ENCODE measurements at regions not wholly inside any gene's neighbourhood (a gene's known extent, or its start where the extent isn't known, plus 50 kb on each side); places are given as distances from the start of the nearest gene placed in this dataset.

DNA sequence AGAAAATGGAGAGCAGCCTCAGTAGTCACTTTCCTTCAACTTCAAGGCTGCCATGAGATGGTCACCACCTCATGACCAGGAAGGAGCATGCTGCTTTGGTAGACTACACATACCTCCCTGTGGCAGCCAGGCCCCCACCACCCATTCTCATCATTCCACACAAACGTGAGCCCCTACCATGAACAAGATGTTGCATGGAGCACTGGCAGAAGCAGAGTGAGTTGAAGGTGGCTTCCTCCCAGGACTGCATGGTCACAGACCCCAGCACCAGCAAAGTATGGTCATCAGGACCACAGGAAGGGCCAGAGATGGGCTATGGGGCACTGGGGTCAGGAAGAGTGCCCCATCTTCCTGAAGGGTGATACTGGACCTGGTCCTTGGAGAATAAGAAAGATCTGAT is 65.5 kb upstream of the FOXE1 start:
- TF ChIP-seq, protein P1, sequence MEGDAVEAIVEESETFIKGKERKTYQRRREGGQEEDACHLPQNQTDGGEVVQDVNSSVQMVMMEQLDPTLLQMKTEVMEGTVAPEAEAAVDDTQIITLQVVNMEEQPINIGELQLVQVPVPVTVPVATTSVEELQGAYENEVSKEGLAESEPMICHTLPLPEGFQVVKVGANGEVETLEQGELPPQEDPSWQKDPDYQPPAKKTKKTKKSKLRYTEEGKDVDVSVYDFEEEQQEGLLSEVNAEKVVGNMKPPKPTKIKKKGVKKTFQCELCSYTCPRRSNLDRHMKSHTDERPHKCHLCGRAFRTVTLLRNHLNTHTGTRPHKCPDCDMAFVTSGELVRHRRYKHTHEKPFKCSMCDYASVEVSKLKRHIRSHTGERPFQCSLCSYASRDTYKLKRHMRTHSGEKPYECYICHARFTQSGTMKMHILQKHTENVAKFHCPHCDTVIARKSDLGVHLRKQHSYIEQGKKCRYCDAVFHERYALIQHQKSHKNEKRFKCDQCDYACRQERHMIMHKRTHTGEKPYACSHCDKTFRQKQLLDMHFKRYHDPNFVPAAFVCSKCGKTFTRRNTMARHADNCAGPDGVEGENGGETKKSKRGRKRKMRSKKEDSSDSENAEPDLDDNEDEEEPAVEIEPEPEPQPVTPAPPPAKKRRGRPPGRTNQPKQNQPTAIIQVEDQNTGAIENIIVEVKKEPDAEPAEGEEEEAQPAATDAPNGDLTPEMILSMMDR (IDR thresholded peaks at IDR 0.05; ENCODE audit: low read depth, low read length, missing control alignments) = no peak
- in situ Hi-C loops (cut with HindIII; ENCODE audit: low pct_ligation_motif_present, low sequenced_read_pairs) = no loop called here
- Histone ChIP-seq H3K36me3 (replicated peaks) (no peaks in the 10 kb centered on the region), H3K27ac (no peak overlapping the region), H3K27me3 (replicated peaks) (peaks cover 10% of the 10 kb centered on the region), H3K4me3 (ENCODE audit: low read depth, low read length) (no peak overlapping the region)
- no peak for DNase-seq

DNA sequence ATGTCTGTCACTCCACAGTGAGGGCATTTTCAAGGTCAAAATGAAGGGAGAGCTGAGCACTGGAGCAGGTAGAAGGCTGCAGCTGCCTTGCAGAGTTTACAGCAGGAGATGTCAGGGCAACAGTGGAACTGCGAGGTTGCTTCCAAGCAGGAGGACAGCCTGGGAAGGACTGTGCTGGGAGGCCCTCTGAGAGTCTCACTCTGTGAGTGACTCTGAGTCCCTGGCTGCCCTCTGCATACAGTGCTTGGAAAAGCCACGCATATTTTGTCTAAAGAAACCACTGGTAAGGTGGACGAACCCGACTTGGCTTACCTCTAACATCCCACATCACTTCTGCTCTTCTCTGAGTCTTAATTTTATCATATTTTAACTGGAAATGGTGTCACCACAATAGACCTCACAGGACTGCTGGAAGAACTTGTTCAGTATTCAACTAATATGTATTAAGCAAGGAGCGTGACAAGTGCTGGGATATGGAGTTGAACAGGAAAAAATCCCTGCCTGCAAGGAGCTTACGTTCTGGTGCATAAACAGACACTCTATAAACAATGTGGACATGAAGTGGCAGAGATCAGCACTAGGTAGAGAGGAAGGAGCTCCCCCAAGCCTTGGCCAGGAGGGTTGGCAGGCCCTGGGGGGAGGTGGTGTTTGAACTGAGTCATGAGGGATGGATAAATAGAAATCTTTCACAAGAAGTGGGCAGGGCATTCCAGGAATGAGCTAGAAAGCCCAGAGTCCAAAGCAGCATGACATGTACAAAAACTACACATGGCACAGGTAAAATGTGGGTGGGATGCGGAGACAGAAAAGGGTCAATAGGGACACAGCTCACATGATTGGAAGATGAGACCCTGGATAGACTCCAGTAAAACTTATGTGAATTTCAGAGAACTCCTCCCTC is 64.0 kb upstream of the FOXE1 start:
- no peak for DNase-seq
- no peaks in the 10 kb centered on the region for H3K36me3 ChIP-seq (replicated peaks)
- H3K27me3 ChIP-seq (replicated peaks) = peaks cover 8% of the 10 kb centered on the region
- no peak overlapping the region for H3K27ac ChIP-seq
- TF ChIP-seq, protein P1 (IDR thresholded peaks at IDR 0.05; ENCODE audit: low read depth, low read length, missing control alignments) = no peak
- no peak overlapping the region for H3K4me3 ChIP-seq (ENCODE audit: low read depth, low read length)
- in situ Hi-C loops (cut with HindIII; ENCODE audit: low pct_ligation_motif_present, low sequenced_read_pairs) = no loop called here

GRCh38 chr9:97790542-97790941 is 62.5 kb upstream of the FOXE1 start:
- in situ Hi-C loops (cut with HindIII; ENCODE audit: low pct_ligation_motif_present, low sequenced_read_pairs) = no loop called here
- TF ChIP-seq, protein P1 (IDR thresholded peaks at IDR 0.05; ENCODE audit: low read depth, low read length, missing control alignments) = no peak
- H3K27me3 ChIP-seq (replicated peaks) = peaks cover 8% of the 10 kb centered on the region
- H3K36me3 ChIP-seq (replicated peaks) = no peaks in the 10 kb centered on the region
- H3K4me3 ChIP-seq (ENCODE audit: low read depth, low read length) = no peak overlapping the region
- H3K27ac ChIP-seq = no peak overlapping the region
- no peak for DNase-seq

DNA sequence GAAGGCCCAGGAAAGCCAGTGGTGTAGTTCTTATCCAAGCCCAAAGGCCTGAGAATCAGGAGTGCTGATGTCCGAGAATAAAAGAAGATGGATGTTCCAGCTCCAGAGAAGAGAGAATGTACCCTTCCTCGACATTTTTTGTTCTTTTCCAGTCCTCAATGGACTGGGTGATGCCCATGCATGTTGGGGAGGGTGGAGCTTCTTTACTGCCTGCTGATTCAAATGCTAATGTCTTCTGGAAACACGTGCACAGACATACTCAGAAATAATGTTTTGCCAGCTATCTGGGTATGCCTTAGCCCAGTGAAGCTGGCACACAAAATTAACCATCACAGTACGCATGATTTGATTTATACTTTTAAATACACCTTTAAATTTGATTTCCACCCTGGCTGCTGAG is 61.5 kb upstream of the FOXE1 start:
- in situ Hi-C loops (cut with HindIII; ENCODE audit: low pct_ligation_motif_present, low sequenced_read_pairs) = no loop called here
- TF ChIP-seq, protein P1 (IDR thresholded peaks at IDR 0.05; ENCODE audit: low read depth, low read length, missing control alignments) = no peak
- Histone ChIP-seq H3K27ac (no peak overlapping the region), H3K36me3 (replicated peaks) (no peaks in the 10 kb centered on the region), H3K27me3 (replicated peaks) (peaks cover 8% of the 10 kb centered on the region), H3K4me3 (ENCODE audit: low read depth, low read length) (no peak overlapping the region)
- no peak for DNase-seq

DNA sequence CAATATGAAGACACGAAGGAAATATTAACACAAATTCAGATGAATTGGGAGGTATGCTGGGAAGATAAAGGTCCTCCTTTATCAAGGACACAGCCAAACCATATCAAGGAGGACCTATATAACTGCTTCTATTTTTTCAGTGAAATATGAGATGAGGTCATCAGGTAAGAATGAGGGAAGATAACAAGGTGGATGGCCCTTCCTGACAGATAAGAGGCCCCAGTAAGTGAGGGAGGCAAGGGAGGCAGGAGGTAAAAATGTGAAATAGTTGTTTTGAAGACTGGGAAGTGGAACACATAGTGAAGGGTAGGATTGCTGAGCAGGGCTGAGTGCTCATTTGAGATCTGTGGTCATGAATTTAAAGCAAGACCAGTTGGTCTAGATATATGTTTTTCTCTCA is 60.0 kb upstream of the FOXE1 start:
- H3K27me3 ChIP-seq (replicated peaks) = peaks cover 8% of the 10 kb centered on the region
- TF ChIP-seq, protein P1 (IDR thresholded peaks at IDR 0.05; ENCODE audit: low read depth, low read length, missing control alignments) = no peak
- H3K36me3 ChIP-seq (replicated peaks) = no peaks in the 10 kb centered on the region
- no peak overlapping the region for H3K27ac ChIP-seq
- no peak overlapping the region for H3K4me3 ChIP-seq (ENCODE audit: low read depth, low read length)
- in situ Hi-C loops (cut with HindIII; ENCODE audit: low pct_ligation_motif_present, low sequenced_read_pairs) = no loop called here
- DNase-seq = no peak

Measured in brain microvascular endothelial cell (primary cell).